ENCODE measurements at regions not wholly inside any gene's neighbourhood (a gene's known extent, or its start where the extent isn't known, plus 50 kb on each side); places are given as distances from the start of the nearest gene placed in this dataset.
"Not testable (repeated sequence)": the region's sequence is repeated elsewhere in the genome, so short reads cannot be mapped to it uniquely, and the experiment has no call there.

DNA sequence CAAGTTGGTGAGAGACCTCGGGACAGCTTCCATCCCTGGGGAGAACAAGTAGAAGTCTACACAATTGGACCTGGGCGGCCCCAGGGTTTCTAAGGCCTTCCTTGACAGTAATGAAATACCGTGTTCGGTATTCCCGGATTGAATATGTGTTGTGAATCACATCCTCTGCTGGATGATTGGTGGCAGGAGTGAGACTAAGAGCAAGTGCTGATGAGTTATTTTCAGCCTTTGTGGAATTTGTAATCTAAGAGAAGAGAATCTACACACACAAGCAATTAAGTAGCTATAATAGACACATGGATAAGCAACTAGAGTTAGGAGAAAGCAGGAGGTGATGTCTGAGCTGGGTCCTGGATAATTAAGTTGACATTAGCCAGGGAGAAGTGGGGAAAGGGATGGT is 64.8 kb upstream of the VWC2 start:
- no peaks in the 10 kb centered on the region for H3K36me3 ChIP-seq (ENCODE audit: insufficient read depth, low read length)

DNA sequence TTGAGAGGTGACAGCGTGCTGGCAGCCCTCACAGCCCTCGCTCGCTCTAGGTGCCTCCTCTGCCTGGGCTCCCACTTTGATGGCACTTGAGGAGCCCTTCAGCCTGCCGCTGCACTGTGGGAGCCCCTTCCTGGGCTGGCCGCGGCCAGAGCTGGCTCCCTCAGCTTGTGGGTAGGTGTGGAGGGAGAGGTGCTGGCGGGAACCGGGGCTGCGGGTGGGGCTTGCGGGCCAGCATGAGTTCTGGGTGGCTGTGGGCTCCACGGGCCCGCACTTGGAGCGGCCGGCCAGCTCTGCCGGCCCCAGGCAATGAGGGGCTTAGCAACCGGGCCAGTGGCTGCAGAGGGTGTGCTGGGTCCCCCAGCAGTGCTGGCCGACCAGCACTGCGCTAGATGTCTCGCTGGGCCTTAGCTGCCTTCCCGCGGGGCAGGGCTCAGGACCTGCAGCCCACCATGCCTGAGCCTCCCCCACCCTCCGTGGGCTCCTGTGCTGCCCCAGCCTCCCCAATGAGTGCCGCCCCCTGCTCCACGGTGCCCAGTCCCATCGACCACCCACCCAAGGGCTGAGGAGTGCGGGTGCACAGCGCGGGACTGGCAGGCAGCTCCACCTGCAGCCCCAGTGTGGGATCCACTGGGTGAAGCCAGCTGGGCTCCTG is 62.2 kb upstream of the VWC2 start:
- H3K4me1 ChIP-seq (ENCODE audit: insufficient read depth, low read length); H3K9ac ChIP-seq (ENCODE audit: low read depth, low read length); H3K36me3 ChIP-seq (ENCODE audit: insufficient read depth, low read length): not testable (repeated sequence)

More for the DNA sequence above, 64.8 kb upstream of the VWC2 start:
- Histone ChIP-seq H3K9ac (ENCODE audit: low read depth, low read length) (no peak overlapping the region), H3K4me1 (ENCODE audit: insufficient read depth, low read length) (no peaks in the 10 kb centered on the region), H3K9me3 (ENCODE audit: control insufficient read depth, insufficient read depth, low read length) (no peaks in the 10 kb centered on the region)

DNA sequence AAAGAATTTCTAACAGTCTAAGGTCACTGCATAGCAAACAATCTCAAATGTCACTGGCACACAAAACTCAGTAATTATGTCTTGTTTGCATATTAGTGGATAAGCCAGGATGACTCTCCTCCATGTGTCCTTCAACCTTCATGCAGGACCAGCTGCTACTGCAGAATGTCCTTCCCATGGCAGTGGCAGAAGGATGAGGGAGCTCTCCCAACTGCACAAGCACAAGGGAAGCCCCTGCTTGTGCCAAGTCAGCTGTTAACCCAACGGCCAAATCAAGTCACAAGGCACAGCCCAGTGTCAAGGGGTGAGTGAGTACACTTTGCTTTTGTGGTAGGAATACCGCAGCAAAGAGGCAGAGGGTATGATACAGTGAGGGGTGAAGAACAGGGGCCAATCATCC is 59.3 kb upstream of the VWC2 start:
- Histone ChIP-seq H3K4me1 (ENCODE audit: insufficient read depth, low read length) (no peaks in the 10 kb centered on the region), H3K36me3 (ENCODE audit: insufficient read depth, low read length) (no peaks in the 10 kb centered on the region), H3K9ac (ENCODE audit: low read depth, low read length) (no peak overlapping the region), H3K9me3 (ENCODE audit: control insufficient read depth, insufficient read depth, low read length) (no peaks in the 10 kb centered on the region)

More for the DNA sequence above, 62.2 kb upstream of the VWC2 start:
- H3K9me3 ChIP-seq (ENCODE audit: control insufficient read depth, insufficient read depth, low read length), result not testable (repeated sequence)

DNA sequence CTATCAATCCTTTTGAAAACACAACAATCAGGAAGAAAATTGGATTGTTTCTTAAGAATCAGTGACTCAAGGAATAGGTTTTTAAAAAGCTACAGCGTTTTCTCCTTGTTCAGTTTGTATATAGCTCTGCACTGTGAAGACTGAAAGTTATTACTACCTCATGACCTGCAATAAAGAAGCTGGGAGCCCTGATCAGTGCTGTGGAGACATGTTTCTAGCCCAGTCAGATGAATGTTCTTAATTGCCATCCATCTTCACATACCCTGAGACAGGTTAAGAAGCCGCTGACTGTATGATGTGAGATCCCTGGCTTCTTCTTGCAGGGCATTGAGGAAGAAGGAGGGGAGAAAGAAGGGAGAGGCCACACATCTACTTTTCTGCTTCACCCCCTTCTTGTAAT is 58.0 kb upstream of the VWC2 start:
- Histone ChIP-seq H3K4me1 (ENCODE audit: insufficient read depth, low read length) (no peaks in the 10 kb centered on the region), H3K9ac (ENCODE audit: low read depth, low read length) (no peak overlapping the region), H3K36me3 (ENCODE audit: insufficient read depth, low read length) (no peaks in the 10 kb centered on the region), H3K9me3 (ENCODE audit: control insufficient read depth, insufficient read depth, low read length) (no peaks in the 10 kb centered on the region)

DNA sequence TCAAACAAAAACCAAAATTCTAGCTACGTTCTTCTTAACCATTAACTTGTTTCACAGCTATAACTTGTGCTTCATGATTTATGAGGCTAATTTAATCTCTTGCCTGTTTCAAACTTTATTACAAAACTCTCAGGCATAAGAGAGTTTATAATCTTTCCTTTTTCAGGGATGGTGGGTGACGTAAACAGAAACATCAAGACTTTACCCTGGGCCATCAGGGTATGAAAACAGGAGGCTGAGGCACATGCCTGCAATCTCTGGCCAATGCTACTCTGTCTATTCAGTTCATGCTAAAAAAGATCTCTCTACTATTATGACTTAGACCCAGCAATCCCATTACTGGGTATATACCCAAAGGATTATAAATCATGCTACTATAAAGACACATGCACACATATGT is 55.9 kb upstream of the VWC2 start:
- H3K9ac ChIP-seq (ENCODE audit: low read depth, low read length), result no peak overlapping the region

DNA sequence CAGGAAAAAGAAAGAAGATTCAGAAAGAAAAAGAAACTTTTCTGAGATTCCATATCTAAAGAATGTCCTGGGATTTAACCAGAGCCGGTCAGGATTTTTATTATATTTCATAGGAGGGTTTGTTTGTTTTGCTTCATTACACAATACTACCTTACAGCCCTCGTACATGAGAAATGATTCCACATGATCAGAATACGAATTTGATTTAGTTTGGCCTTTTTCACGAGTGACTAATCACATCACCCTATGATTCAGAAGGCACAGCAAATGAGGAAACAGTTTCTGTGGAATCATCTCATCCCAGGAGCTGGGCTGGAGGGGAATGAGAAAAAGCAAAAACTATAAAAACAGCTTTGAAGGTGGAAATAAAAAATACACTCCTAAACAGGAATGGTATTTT is 54.7 kb upstream of the VWC2 start:
- no peaks in the 10 kb centered on the region for H3K4me1 ChIP-seq (ENCODE audit: insufficient read depth, low read length)
- no peak overlapping the region for H3K9ac ChIP-seq (ENCODE audit: low read depth, low read length)
- H3K36me3 ChIP-seq (ENCODE audit: insufficient read depth, low read length), result no peaks in the 10 kb centered on the region
- H3K9me3 ChIP-seq (ENCODE audit: control insufficient read depth, insufficient read depth, low read length), result no peaks in the 10 kb centered on the region

More for the DNA sequence above, 55.9 kb upstream of the VWC2 start:
- no peaks in the 10 kb centered on the region for H3K9me3 ChIP-seq (ENCODE audit: control insufficient read depth, insufficient read depth, low read length)
- no peaks in the 10 kb centered on the region for H3K4me1 ChIP-seq (ENCODE audit: insufficient read depth, low read length)
- H3K36me3 ChIP-seq (ENCODE audit: insufficient read depth, low read length), result no peaks in the 10 kb centered on the region

DNA sequence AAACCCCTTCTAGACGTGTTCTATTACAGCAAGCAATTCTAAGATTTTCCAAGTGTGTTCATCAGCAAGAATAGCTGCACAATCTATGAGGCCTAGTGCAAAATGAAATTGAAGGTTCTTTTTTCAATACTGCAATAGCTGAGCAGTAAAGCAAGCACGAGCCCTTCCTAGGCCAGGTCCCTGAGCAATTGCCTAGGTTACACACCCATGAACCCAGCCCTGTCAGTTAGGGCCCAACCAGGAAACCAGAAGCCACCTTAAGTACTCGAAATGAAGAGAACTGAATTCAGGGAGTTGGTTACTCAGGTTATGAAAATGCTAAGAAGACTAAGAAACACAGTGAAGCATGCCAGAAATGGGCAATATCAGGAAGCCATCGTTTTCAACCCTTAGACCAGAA is 52.0 kb upstream of the VWC2 start:
- H3K9me3 ChIP-seq (ENCODE audit: control insufficient read depth, insufficient read depth, low read length), result no peaks in the 10 kb centered on the region
- no peak overlapping the region for H3K9ac ChIP-seq (ENCODE audit: low read depth, low read length)
- no peaks in the 10 kb centered on the region for H3K36me3 ChIP-seq (ENCODE audit: insufficient read depth, low read length)
- H3K4me1 ChIP-seq (ENCODE audit: insufficient read depth, low read length), result no peaks in the 10 kb centered on the region

Measured in ES-I3 (cell line).